Head of caudate nucleus (tissue), 42 donors: ENCODE measurements at regions not wholly inside any gene's neighbourhood (a gene's known extent, or its start where the extent isn't known, plus 50 kb on each side); places are given as distances from the start of the nearest gene placed in this dataset.

Source experiments
- DNase-seq, 42 donors: peaks; one replicate each; pipeline versions ENCODE4 v3.0.0 to v3.0.0-alpha.2; 2020 to 2021; ENCODE audit warnings: mixed read lengths in 7 of 42
- intact Hi-C: fragments of 100-400 bp; cut with DNase I; formaldehyde crosslinking; loops from one replicate; pipeline ENCODE4 v1.15.0; 2022

- no peak for DNase-seq
- intact Hi-C loops: no loop called here
These were observed 75.3 kb upstream of the SIX3 start for GRCh38 chr2:44866152-44866551.

GRCh38 chr2:44869761-44870160, 71.7 kb upstream of the SIX3 start:
- intact Hi-C loops: no loop called here

GRCh38 chr2:44877417-44877816, 64.1 kb upstream of the SIX3 start:
- intact Hi-C loops: no loop called here
- no peak for DNase-seq

More at GRCh38 chr2:44869761-44870160, 71.7 kb upstream of the SIX3 start:
- no peak for DNase-seq

- DNase-seq: no peak
- intact Hi-C loops: no loop called here
These were observed 62.0 kb upstream of the SIX3 start for GRCh38 chr2:44879269-44880124.

- intact Hi-C loops: no loop called here
- no peak for DNase-seq
These were observed 61.4 kb upstream of the SIX3 start for GRCh38 chr2:44880125-44880483.

- no peak for DNase-seq
- intact Hi-C loops: no loop called here
These were observed 59.6 kb upstream of the SIX3 start for GRCh38 chr2:44881856-44882255.

GRCh38 chr2:44883356-44883755, 58.1 kb upstream of the SIX3 start:
- DNase-seq: no peak
- intact Hi-C loops: no loop called here

GRCh38 chr2:44884231-44884630, 57.3 kb upstream of the SIX3 start:
- DNase-seq: no peak
- intact Hi-C loops: no loop called here

- DNase-seq: no peak
- intact Hi-C loops: no loop called here
These were observed 56.8 kb upstream of the SIX3 start for GRCh38 chr2:44884677-44885076.

GRCh38 chr2:44886414-44886813, 55.1 kb upstream of the SIX3 start:
- DNase-seq: no peak
- intact Hi-C loops: no loop called here

- no peak for DNase-seq
- intact Hi-C loops: no loop called here
These were observed 52.4 kb upstream of the SIX3 start for GRCh38 chr2:44889096-44889495.
